A549 (cell line): ENCODE measurements at regions not wholly inside any gene's neighbourhood (a gene's known extent, or its start where the extent isn't known, plus 50 kb on each side); places are given as distances from the start of the nearest gene placed in this dataset.

Experiments
- ATOH8 ChIP-seq: fragments of 250-450 bp; sonication (Bioruptor Pico); IDR thresholded peaks from 2 replicates; pipeline ENCODE4 v1.5.0; 2020; ENCODE audit warnings: low read depth, mild to moderate bottlenecking, moderate library complexity
- CBX8 ChIP-seq: fragments of 200-600 bp; sonication (generic); IDR thresholded peaks from 2 replicates; pipeline ENCODE4 v1.6.1; 2016
- CHD4 ChIP-seq: fragments of 200-600 bp; sonication (generic); IDR thresholded peaks from 2 replicates; pipeline ENCODE4 v1.6.1; 2016; ENCODE audit warnings: antibody characterized with exemption, mild to moderate bottlenecking, borderline replicate concordance
- CTCF ChIP-seq: fragments of >200 bp; sonication (Bioruptor Twin); formaldehyde crosslinking; IDR thresholded peaks from 3 replicates; pipeline ENCODE4 v1.5.1; 2016
- EHMT2 ChIP-seq: fragments of 200-600 bp; sonication (generic); IDR thresholded peaks from 2 replicates; pipeline ENCODE4 v1.6.1; 2016; ENCODE audit warnings: antibody characterized with exemption, low read depth, mild to moderate bottlenecking, moderate library complexity
- EP300 ChIP-seq, 2 experiments: fragments of >200 bp; sonication (Bioruptor Twin); formaldehyde crosslinking; IDR thresholded peaks; 2 replicates in 1 of 2; 3 replicates in 1 of 2; pipeline ENCODE4 v1.6.1; 2016 to 2017
- FOSB ChIP-seq: fragments of 250-450 bp; sonication (Bioruptor Pico); IDR thresholded peaks from 2 replicates; pipeline ENCODE4 v1.5.0; 2020; ENCODE audit warnings: mild to moderate bottlenecking, moderate library complexity
- GATA3 ChIP-seq: IDR thresholded peaks from 2 replicates; pipeline ENCODE4 v1.6.1; 2012; ENCODE audit warnings: borderline replicate concordance
- MAX ChIP-seq: IDR thresholded peaks from 2 replicates; pipeline ENCODE4 v1.6.1; 2012
- RAD21 ChIP-seq, 2 experiments: fragments of >200 bp in 1 of 2; sonication (Bioruptor Twin) in 1 of 2; formaldehyde crosslinking in 1 of 2; IDR thresholded peaks in 1 of 2; conservative IDR thresholded peaks in 1 of 2; 2 replicates in 1 of 2; 3 replicates in 1 of 2; pipeline ENCODE4 v1.6.1; 2012 to 2018; ENCODE audit warnings: inconsistent platforms in 1 of 2
- RFX5 ChIP-seq: fragments of 450-650 bp; IDR thresholded peaks from 2 replicates; pipeline ENCODE4 v1.7.1; 2014; ENCODE audit warnings: antibody characterized with exemption, mild to moderate bottlenecking, moderate library complexity
- SMC3 ChIP-seq: fragments of >200 bp; sonication (Bioruptor Twin); formaldehyde crosslinking; IDR thresholded peaks from 3 replicates; pipeline ENCODE4 v1.6.1; 2018; ENCODE audit warnings: inconsistent platforms

- TF ChIP-seq CBX8 (no peak), MAX (no peak), RFX5 (no peak), FOSB (CRISPR knock-in tag) (no peak), EHMT2 (no peak), ATOH8 (no peak), CHD4 (no peak), SMC3 (no peak), CTCF (no peak), GATA3 (no peak), RAD21 (conservative IDR thresholded peaks at IDR 0.05 in 1 of 2, IDR thresholded peaks at IDR 0.05 in 1 of 2) (no peak), EP300 (IDR thresholded peaks at IDR 0.05) (no peak)
Observed at GRCh38 chr10:78886129-78886528, 182.6 kb upstream of the ZMIZ1 start.
